ENCODE measurements at regions not wholly inside any gene's neighbourhood (a gene's known extent, or its start where the extent isn't known, plus 50 kb on each side); places are given as distances from the start of the nearest gene placed in this dataset.
"Not testable (repeated sequence)": the region's sequence is repeated elsewhere in the genome, so short reads cannot be mapped to it uniquely, and the experiment has no call there.

- H3K4me3 ChIP-seq (ENCODE audit: low read depth, low read length), result no peak overlapping the region
- DNase-seq (ENCODE audit: low read depth), result no peak
- TF ChIP-seq, protein P1, sequence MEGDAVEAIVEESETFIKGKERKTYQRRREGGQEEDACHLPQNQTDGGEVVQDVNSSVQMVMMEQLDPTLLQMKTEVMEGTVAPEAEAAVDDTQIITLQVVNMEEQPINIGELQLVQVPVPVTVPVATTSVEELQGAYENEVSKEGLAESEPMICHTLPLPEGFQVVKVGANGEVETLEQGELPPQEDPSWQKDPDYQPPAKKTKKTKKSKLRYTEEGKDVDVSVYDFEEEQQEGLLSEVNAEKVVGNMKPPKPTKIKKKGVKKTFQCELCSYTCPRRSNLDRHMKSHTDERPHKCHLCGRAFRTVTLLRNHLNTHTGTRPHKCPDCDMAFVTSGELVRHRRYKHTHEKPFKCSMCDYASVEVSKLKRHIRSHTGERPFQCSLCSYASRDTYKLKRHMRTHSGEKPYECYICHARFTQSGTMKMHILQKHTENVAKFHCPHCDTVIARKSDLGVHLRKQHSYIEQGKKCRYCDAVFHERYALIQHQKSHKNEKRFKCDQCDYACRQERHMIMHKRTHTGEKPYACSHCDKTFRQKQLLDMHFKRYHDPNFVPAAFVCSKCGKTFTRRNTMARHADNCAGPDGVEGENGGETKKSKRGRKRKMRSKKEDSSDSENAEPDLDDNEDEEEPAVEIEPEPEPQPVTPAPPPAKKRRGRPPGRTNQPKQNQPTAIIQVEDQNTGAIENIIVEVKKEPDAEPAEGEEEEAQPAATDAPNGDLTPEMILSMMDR (conservative IDR thresholded peaks at IDR 0.05; ENCODE audit: low read depth, low read length), result no peak
Observed at GRCh38 chr1:157198619-157199420, 60.6 kb upstream of the ETV3 start.

DNA sequence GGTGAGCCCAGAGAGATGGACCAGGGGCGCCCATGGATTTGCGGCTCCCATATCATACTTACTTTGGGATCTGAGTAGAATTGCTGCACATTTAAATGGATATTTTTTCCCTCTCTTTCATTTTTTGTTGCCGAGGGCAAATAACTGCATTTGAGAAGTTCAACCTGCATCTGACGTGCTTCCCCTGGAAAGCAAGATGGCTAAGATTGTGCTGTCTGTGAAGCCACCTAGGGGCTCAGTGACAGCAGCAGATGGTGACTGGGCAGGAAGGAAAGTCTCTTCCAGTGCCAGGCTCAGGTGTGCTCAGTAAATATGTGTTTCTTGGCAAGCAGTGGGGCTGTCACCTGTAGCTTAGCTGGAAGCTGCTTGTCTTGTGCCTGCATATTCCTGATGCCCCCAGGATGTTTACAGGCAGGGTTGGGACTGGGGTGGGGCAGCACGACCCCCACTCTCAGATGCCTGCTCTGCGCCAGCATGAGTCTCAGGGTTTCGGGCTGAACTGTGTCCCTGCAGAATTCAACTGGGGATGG lies 59.8 kb upstream of the ETV3 start:
- H3K4me3 ChIP-seq (ENCODE audit: low read depth, low read length), result no peak overlapping the region
- TF ChIP-seq, protein P1 (conservative IDR thresholded peaks at IDR 0.05; ENCODE audit: low read depth, low read length), result no peak
- DNase-seq (ENCODE audit: low read depth), result no peak

GRCh38 chr1:157196670-157197456 lies 58.7 kb upstream of the ETV3 start:
- not testable (repeated sequence) for DNase-seq (ENCODE audit: low read depth); H3K4me3 ChIP-seq (ENCODE audit: low read depth, low read length)
- TF ChIP-seq, protein P1 (conservative IDR thresholded peaks at IDR 0.05; ENCODE audit: low read depth, low read length), result peak; percentile 42

DNA sequence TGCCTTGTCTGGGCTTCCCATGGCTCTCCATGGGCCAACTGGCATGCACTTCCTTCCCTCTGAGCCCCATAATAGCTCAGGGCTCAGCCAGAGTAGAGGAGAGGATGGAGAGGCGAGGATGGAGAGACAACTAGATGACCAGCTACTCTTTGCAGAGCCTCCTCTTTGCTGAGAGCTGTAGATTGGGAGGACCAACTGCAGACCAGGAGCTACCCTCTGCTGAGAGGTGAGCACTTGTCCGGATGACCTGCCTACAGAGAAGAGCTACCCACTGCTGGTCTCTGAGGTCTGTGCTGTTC lies 58.0 kb upstream of the ETV3 start:
- no peak for DNase-seq (ENCODE audit: low read depth)
- TF ChIP-seq, protein P1 (conservative IDR thresholded peaks at IDR 0.05; ENCODE audit: low read depth, low read length), result no peak
- no peak overlapping the region for H3K4me3 ChIP-seq (ENCODE audit: low read depth, low read length)

DNA sequence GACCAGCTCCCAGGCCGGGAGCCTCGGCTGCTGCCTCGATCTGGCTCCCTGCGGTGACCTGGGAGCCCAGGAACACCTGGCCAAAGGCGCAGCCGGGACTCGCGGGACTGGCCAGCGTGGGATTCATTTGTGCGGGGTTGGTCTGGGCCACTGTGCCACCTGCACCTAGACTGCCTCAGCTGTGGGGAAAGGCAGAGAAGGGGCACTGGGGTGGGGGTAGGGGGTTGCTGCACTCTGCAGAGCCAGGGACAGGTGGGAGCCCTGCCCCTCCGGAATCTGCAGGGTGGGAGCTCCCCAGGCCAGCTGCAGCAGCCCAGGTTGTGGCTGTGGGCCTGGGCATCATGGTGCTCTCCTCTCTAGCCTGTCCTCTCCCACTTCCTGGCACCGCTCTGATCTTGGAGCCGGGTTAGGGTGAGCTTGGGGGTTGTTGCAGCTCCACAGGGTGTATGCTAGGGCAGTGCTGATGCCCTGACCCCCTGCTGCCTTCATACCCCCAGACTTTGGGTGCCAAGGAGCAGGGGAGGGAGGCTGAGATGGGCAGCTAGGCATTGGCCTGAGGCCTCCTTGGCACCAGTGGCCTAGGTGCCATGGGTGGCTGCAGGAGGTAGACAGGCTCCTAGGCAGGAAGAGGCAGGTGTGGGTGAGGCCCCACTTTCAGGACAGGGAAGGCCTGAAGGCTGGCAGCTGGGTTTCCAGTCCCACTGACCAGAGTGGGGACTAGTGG lies 57.5 kb upstream of the ETV3 start:
- no peak for DNase-seq (ENCODE audit: low read depth)
- no peak overlapping the region for H3K4me3 ChIP-seq (ENCODE audit: low read depth, low read length)
- TF ChIP-seq, protein P1 (conservative IDR thresholded peaks at IDR 0.05; ENCODE audit: low read depth, low read length), result no peak

GRCh38 chr1:157194731-157195520 lies 56.7 kb upstream of the ETV3 start:
- H3K4me3 ChIP-seq (ENCODE audit: low read depth, low read length), result no peak overlapping the region
- TF ChIP-seq, protein P1 (conservative IDR thresholded peaks at IDR 0.05; ENCODE audit: low read depth, low read length), result no peak
- DNase-seq (ENCODE audit: low read depth), result no peak
